Loucy (cell line): ENCODE measurements at regions not wholly inside any gene's neighbourhood (a gene's known extent, or its start where the extent isn't known, plus 50 kb on each side); places are given as distances from the start of the nearest gene placed in this dataset.

Experiments
- H2AFZ ChIP-seq: fragments of 200-600 bp; sonication (generic); 2 replicates; pipeline ENCODE4 v1.6.0; 2016; ENCODE audit warnings: antibody characterized with exemption, mild to moderate bottlenecking, low read length, moderate library complexity
- H3F3A ChIP-seq: fragments of 200-600 bp; 2 replicates; pipeline ENCODE4 v1.6.0; 2016; ENCODE audit warnings: antibody characterized with exemption, low read depth, mild to moderate bottlenecking
- H3K27me3 ChIP-seq: fragments of 200-600 bp; sonication (generic); 2 replicates; pipeline ENCODE4 v1.6.1; 2014; ENCODE audit warnings: low read length, mild to moderate bottlenecking; ENCODE audit not compliant: insufficient read depth, poor library complexity, severe bottlenecking
- H3K36me3 ChIP-seq: fragments of 200-600 bp; sonication (generic); 2 replicates; pipeline ENCODE4 v1.6.1; 2016; ENCODE audit warnings: low read length; ENCODE audit not compliant: insufficient read depth
- H3K4me1 ChIP-seq: fragments of 200-600 bp; sonication (generic); 2 replicates; pipeline ENCODE4 v1.5.1; 2014; ENCODE audit warnings: low read length, mild to moderate bottlenecking; ENCODE audit not compliant: insufficient read depth, poor library complexity, severe bottlenecking
- H3K4me2 ChIP-seq: fragments of 200-600 bp; sonication (generic); 2 replicates; pipeline ENCODE4 v1.6.0; 2014; ENCODE audit warnings: antibody characterized with exemption, low read length, low read depth, mild to moderate bottlenecking; ENCODE audit not compliant: poor library complexity, severe bottlenecking
- H3K4me3 ChIP-seq: fragments of 200-600 bp; sonication (generic); 2 replicates; pipeline ENCODE4 v1.5.1; 2014; ENCODE audit warnings: low read length, mild to moderate bottlenecking, mixed read lengths; ENCODE audit not compliant: poor library complexity, severe bottlenecking
- H3K79me2 ChIP-seq: fragments of 200-600 bp; sonication (generic); 2 replicates; pipeline ENCODE4 v1.6.1; 2014; ENCODE audit warnings: low read length; ENCODE audit not compliant: insufficient read depth
- H3K9ac ChIP-seq: fragments of 200-600 bp; sonication (generic); 2 replicates; pipeline ENCODE4 v1.6.0; 2014; ENCODE audit warnings: mild to moderate bottlenecking, low read depth, low read length, moderate library complexity; ENCODE audit not compliant: poor library complexity, severe bottlenecking
- H3K9me2 ChIP-seq: fragments of 200-600 bp; sonication (generic); replicated peaks from 2 replicates; pipeline ENCODE4 v1.6.1; 2016; ENCODE audit warnings: low read depth, low read length, mixed read lengths
- H3K9me3 ChIP-seq: fragments of 200-600 bp; sonication (generic); 2 replicates; pipeline ENCODE4 v1.6.1; 2014; ENCODE audit warnings: mild to moderate bottlenecking, antibody characterized with exemption, low read length, low read depth; ENCODE audit not compliant: insufficient read depth
- H4K20me1 ChIP-seq: fragments of 200-600 bp; sonication (generic); 2 replicates; pipeline ENCODE4 v1.6.0; 2014; ENCODE audit warnings: antibody characterized with exemption, low read length, mild to moderate bottlenecking; ENCODE audit not compliant: insufficient read depth, poor library complexity, severe bottlenecking
- EZH2phosphoT487 ChIP-seq: fragments of 200-600 bp; IDR thresholded peaks from 2 replicates; pipeline ENCODE4 v1.6.1; 2018; ENCODE audit warnings: antibody characterized with exemption, mild to moderate bottlenecking, moderate library complexity, borderline replicate concordance
- TF ChIP-seq, protein P1 (sequence below): fragments of 200-600 bp; sonication (generic); conservative IDR thresholded peaks from 2 replicates; pipeline ENCODE4 v1.5.1; 2014; ENCODE audit warnings: mild to moderate bottlenecking, antibody characterized with exemption, low read length

DNA sequence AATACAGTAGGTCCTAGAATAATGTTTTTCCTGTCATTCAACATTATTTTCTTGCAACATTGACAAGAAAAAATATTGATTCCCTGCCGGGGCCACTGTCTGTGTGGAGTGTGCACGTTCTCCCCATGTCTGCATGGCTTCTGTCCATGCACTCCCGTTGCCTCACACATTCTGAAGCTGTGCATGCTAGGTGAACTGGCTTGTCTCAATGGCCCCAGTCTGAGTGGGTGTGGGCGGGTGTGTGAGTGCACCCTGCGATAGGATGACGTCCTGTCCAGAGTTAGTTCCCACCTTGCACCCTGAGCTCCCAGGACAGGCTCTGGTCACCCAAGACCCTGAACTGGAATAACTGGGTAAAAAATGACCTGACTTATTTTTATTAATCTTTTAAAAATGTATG is 186.1 kb downstream of the CAND1 start:
- Histone ChIP-seq H3K9me2 (no peaks in the 10 kb centered on the region), H4K20me1 (no peaks in the 10 kb centered on the region), H3K27me3 (no peaks in the 10 kb centered on the region), H3K36me3 (no peaks in the 10 kb centered on the region), H3K79me2 (no peaks in the 10 kb centered on the region), H3K9me3 (no peaks in the 10 kb centered on the region), H3K4me3 (no peak overlapping the region), H3F3A (no peaks in the 10 kb centered on the region), H3K9ac (no peak overlapping the region), H3K4me2 (no peak overlapping the region), H3K4me1 (no peaks in the 10 kb centered on the region), H2AFZ (no peak overlapping the region)
- no peak for TF ChIP-seq EZH2phosphoT487
- TF ChIP-seq, protein P1, sequence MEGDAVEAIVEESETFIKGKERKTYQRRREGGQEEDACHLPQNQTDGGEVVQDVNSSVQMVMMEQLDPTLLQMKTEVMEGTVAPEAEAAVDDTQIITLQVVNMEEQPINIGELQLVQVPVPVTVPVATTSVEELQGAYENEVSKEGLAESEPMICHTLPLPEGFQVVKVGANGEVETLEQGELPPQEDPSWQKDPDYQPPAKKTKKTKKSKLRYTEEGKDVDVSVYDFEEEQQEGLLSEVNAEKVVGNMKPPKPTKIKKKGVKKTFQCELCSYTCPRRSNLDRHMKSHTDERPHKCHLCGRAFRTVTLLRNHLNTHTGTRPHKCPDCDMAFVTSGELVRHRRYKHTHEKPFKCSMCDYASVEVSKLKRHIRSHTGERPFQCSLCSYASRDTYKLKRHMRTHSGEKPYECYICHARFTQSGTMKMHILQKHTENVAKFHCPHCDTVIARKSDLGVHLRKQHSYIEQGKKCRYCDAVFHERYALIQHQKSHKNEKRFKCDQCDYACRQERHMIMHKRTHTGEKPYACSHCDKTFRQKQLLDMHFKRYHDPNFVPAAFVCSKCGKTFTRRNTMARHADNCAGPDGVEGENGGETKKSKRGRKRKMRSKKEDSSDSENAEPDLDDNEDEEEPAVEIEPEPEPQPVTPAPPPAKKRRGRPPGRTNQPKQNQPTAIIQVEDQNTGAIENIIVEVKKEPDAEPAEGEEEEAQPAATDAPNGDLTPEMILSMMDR = no peak

DNA sequence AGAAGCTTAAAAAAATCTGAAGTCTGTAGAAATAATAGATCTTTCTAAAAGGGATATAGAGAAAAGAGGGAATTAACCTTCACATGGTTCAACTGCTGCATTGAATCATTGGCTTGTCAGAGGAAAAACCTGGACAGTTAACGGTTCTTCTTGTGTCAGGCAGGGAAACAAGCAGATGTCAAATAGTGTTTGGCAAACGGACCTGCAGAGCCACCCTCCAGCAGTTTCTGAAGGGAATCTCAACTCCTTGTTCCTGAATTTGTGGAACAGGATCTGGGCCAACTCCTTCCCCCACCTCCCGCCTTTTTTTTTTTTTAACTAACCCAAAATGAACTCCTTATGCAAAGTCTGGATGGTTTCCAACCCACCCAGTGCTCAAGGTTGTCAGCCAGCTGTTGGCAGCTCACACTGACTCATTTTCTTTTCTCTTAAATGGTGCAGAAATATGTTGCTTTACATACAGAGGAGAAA is 187.3 kb downstream of the CAND1 start:
- H3K9me3 ChIP-seq = no peaks in the 10 kb centered on the region
- no peaks in the 10 kb centered on the region for H3K4me1 ChIP-seq
- H3K4me2 ChIP-seq = no peak overlapping the region
- H3F3A ChIP-seq = no peaks in the 10 kb centered on the region
- H3K36me3 ChIP-seq = no peaks in the 10 kb centered on the region
- TF ChIP-seq, protein P1 = no peak
- no peak for TF ChIP-seq EZH2phosphoT487
- H3K27me3 ChIP-seq = no peaks in the 10 kb centered on the region
- H4K20me1 ChIP-seq = no peaks in the 10 kb centered on the region
- no peak overlapping the region for H3K4me3 ChIP-seq
- H3K9ac ChIP-seq = no peak overlapping the region
- H3K79me2 ChIP-seq = no peaks in the 10 kb centered on the region
- no peaks in the 10 kb centered on the region for H3K9me2 ChIP-seq
- H2AFZ ChIP-seq = no peak overlapping the region

DNA sequence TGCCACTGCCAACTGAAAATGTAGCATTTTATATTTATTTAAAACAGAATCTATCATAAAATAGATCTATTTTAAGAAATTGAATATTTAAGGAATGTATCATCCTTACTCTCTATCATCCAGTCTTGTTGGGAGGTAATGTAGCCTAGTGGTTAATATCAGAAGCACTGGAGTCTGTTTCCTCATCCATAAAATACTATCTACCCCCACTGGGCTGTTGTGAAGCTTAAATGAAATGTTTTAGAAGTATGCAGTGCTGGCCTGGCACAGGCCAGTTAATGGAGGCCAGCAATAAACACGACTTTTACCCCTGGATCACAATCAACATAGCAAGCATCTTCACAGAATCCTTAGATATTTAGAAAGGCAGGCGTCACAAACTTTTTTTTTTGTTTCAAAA is 188.0 kb downstream of the CAND1 start:
- no peaks in the 10 kb centered on the region for H3K4me1 ChIP-seq
- no peak overlapping the region for H3K9ac ChIP-seq
- H3K27me3 ChIP-seq = no peaks in the 10 kb centered on the region
- H3K9me2 ChIP-seq = no peaks in the 10 kb centered on the region
- no peak for TF ChIP-seq EZH2phosphoT487
- TF ChIP-seq, protein P1 = no peak
- no peak overlapping the region for H3K4me3 ChIP-seq
- no peaks in the 10 kb centered on the region for H3K79me2 ChIP-seq
- H4K20me1 ChIP-seq = no peaks in the 10 kb centered on the region
- H3K9me3 ChIP-seq = no peaks in the 10 kb centered on the region
- H2AFZ ChIP-seq = no peak overlapping the region
- no peak overlapping the region for H3K4me2 ChIP-seq
- H3K36me3 ChIP-seq = no peaks in the 10 kb centered on the region
- no peaks in the 10 kb centered on the region for H3F3A ChIP-seq
